ENCODE measurements at regions not wholly inside any gene's neighbourhood (a gene's known extent, or its start where the extent isn't known, plus 50 kb on each side); places are given as distances from the start of the nearest gene placed in this dataset.
"Not testable (repeated sequence)": the region's sequence is repeated elsewhere in the genome, so short reads cannot be mapped to it uniquely, and the experiment has no call there.

DNA sequence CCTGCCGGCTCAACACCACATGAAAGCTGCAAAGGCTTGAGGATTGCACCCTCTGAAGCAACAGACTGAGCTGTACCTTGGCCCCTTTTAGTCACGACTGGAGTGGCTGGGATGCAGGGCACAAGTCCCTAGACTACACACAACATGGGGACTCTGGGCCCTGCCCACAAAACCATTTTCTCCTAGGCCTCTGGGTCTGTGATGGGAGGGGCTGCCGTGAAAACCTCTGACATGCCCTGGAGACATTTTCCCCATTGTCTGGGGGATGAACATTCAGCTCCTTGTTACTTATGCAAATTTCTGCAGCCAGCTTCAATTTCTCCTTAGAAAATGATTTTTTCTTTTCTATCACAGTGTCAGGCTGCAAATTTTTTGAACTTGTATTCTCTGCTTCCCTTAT, 123.5 kb upstream of the SMARCAD1 start (continued):
- no peak for TF ChIP-seq EZH2 (IDR thresholded peaks at IDR 0.05)

DNA sequence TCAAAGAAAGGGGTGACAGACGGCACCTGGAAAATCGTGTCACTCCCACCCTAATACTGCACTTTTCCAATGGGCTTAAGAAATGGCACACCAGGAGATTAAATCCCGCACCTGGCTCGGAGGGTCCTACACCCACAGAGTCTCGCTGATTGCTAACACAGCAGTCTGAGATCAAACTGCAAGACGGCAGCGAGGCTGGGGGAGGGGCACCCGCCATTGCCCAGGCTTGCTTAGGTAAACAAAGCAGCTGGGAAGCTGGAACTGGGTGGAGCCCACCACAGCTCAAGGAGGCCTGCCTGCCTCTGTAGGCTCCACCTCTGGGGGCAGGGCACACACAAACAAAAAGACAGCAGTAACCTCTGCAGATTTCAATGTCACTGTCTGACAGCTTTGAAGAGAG, 108.5 kb upstream of the SMARCAD1 start:
- BruUV-seq (replicated peaks); H4K20me1 ChIP-seq (ENCODE audit: insufficient read depth); RAD21 ChIA-PET (ENCODE audit: low non-redundant PET in 1 of 2, low total read pairs in 2 of 2, uncharacterized antibody in 2 of 2, unreplicated experiment in 2 of 2); H3K36me3 ChIP-seq (ENCODE audit: control insufficient read depth in 1 of 2, insufficient read depth in 2 of 2, low read length in 2 of 2); H3K79me2 ChIP-seq (ENCODE audit: insufficient read depth, low read length); H3K9me3 ChIP-seq (ENCODE audit: control insufficient read depth in 1 of 2, insufficient read depth in 1 of 2, low read depth in 1 of 2, low read length in 2 of 2); ATAC-seq; H3K9me2 ChIP-seq (ENCODE audit: insufficient read depth); H3K4me2 ChIP-seq (ENCODE audit: low read length); H3K9ac ChIP-seq (ENCODE audit: low read length); H3K4me1 ChIP-seq (ENCODE audit: control insufficient read depth in 1 of 2, insufficient read depth in 2 of 2, low read length in 2 of 2); H3K27ac ChIP-seq (ENCODE audit: low read depth, low read length); POLR2A ChIA-PET; H2AFZ ChIP-seq (ENCODE audit: low read depth, low read length, poor library complexity, severe bottlenecking); H3K27me3 ChIP-seq (ENCODE audit: insufficient read depth, low read length); CTCF ChIA-PET; intact Hi-C loops (cut with micrococcal nuclease); DNase-seq (ENCODE audit: low read depth, low spot score); H3K4me3 ChIP-seq (replicated peaks in 1 of 2; ENCODE audit: low read depth in 1 of 2, low read length in 2 of 2): not testable (repeated sequence)

DNA sequence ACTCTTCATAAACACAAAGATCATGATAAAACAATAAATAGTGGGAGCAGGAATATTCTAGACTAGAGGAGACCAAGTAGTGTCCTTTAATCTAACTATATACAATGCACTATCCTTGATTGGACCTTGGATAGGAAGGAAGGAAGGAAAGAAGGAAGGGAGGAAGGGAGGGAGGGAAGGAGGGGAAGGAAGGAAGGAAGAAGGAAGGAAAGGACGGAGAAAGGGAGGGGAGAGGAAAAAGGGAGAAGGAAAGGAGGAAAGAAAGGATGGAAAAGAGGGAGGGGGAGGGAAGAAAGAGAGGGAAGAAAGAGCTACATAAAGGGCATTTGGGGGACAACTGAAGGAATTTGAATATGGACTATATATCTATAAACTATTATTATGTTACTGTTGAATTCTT, 95.0 kb upstream of the SMARCAD1 start:
- Histone ChIP-seq H4K20me1 (ENCODE audit: insufficient read depth) (no peaks in the 10 kb centered on the region), H3K79me2 (ENCODE audit: insufficient read depth, low read length) (no peaks in the 10 kb centered on the region), H3K27me3 (ENCODE audit: insufficient read depth, low read length) (no peaks in the 10 kb centered on the region), H3K27ac (ENCODE audit: low read depth, low read length) (no peak overlapping the region), H3K4me1 (ENCODE audit: control insufficient read depth in 1 of 2, insufficient read depth in 2 of 2, low read length in 2 of 2) (no peaks in the 10 kb centered on the region), H3K9me2 (ENCODE audit: insufficient read depth) (no peaks in the 10 kb centered on the region), H2AFZ (ENCODE audit: low read depth, low read length, poor library complexity, severe bottlenecking) (no peak overlapping the region), H3K9ac (ENCODE audit: low read length) (no peak overlapping the region), H3K9me3 (ENCODE audit: control insufficient read depth in 1 of 2, insufficient read depth in 1 of 2, low read depth in 1 of 2, low read length in 2 of 2) (no peaks in the 10 kb centered on the region), H3K36me3 (ENCODE audit: control insufficient read depth in 1 of 2, insufficient read depth in 2 of 2, low read length in 2 of 2) (no peaks in the 10 kb centered on the region), H3K4me2 (ENCODE audit: low read length) (no peak overlapping the region), H3K4me3 (replicated peaks in 1 of 2; ENCODE audit: low read depth in 1 of 2, low read length in 2 of 2) (no peak overlapping the region)
- no TSS peak for BruUV-seq (replicated peaks)
- ATAC-seq (no peak), DNase-seq (ENCODE audit: low read depth, low spot score) (no peak)
- RAD21 ChIA-PET (ENCODE audit: low non-redundant PET in 1 of 2, low total read pairs in 2 of 2, uncharacterized antibody in 2 of 2, unreplicated experiment in 2 of 2), result no interaction called here
- POLR2A ChIA-PET, result no interaction called here
- intact Hi-C loops (cut with micrococcal nuclease), result no loop called here
- TF ChIP-seq RAD21 (IDR thresholded peaks at IDR 0.05; ENCODE audit: low read depth) (no peak), CBX3 (IDR thresholded peaks at IDR 0.05; ENCODE audit: low read depth) (no peak), SP1 (IDR thresholded peaks at IDR 0.05; ENCODE audit: low read depth) (no peak), YY1 (IDR thresholded peaks at IDR 0.05; ENCODE audit: extremely low read depth, insufficient replicate concordance, low read depth, low read length) (no peak), SRF (IDR thresholded peaks at IDR 0.05; ENCODE audit: low read depth) (no peak)
- TF ChIP-seq, protein P1, sequence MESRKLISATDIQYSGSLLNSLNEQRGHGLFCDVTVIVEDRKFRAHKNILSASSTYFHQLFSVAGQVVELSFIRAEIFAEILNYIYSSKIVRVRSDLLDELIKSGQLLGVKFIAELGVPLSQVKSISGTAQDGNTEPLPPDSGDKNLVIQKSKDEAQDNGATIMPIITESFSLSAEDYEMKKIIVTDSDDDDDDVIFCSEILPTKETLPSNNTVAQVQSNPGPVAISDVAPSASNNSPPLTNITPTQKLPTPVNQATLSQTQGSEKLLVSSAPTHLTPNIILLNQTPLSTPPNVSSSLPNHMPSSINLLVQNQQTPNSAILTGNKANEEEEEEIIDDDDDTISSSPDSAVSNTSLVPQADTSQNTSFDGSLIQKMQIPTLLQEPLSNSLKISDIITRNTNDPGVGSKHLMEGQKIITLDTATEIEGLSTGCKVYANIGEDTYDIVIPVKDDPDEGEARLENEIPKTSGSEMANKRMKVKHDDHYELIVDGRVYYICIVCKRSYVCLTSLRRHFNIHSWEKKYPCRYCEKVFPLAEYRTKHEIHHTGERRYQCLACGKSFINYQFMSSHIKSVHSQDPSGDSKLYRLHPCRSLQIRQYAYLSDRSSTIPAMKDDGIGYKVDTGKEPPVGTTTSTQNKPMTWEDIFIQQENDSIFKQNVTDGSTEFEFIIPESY (IDR thresholded peaks at IDR 0.05; ENCODE audit: extremely low read depth, insufficient replicate concordance, low read length), result no peak
- CTCF ChIA-PET, result no interaction called here

Measured in HCT116 (cell line).